ENCODE measurements at regions not wholly inside any gene's neighbourhood (a gene's known extent, or its start where the extent isn't known, plus 50 kb on each side); places are given as distances from the start of the nearest gene placed in this dataset.

DNA sequence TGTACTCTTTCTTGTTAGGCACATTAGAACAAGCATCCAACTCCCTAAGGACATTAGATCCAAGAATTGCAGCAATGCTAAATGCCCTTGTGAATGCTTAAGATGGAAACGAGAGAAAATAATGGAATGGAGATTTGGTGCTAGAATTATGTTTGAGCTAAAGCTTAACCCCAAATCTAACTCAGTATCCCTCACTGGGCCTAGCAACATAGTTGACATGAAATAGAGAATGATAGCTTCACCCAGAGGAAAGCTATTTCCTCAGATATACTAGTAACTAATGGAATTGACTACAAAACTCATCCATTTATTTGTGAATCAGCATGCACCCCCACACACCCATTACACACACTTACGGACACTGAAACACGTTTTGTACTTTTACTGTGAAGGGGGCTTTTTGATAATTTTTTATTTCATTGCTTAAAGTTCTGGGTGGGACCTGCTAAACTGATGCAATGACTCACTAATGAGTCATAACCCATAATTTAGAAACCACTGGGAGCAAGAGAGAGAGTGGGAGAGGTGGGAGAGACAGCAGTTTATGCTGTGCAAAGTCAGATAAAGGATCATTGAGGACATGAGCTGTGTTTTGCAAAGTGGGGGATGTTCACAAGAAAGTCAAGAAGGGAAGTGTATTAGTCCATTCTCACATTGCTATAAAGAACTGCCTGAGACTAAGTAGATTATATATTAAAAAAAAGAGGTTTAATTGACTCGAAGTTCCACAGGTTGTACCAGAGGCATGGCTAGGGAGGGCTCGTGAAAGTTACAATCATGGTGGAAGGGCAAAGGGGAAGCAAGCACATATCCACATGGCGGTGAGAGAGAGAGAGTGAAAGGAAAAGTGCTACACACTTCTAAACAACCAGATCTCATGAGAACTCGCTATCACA, 382.7 kb downstream of the SFMBT2 start:
- peak in 8 of 56 donors; percentile 3 to 23 (median 16) for DNase-seq

DNA sequence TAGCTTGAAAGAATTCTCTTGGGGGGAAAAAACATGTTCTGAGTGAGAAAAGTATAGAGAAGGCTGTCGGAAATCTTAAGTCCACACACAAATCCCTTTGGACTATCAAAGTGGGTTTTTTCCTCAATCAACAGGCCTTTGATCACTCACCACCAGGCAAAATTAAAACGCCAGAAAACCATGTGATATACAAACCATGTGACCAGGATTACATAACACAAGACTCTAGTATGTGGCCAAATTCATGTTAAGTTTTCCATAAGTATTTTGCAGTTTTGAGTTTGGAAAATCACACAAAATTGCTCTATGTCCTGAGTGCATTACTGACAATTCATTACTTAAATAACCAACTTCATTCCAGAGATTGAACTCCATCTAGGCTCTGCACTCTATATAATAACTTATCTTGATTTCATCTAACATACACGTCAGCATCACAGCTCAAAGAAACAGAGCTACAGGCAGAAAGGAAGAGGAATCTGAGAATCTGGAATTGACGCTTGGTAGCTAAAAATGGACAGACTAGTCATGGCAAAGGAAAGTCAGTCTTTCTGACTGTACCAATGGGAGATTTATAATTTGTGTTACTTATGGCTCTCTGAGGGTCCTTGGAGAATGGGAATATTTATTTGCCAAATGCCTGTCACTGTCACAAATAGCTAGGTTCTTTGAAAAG, 383.5 kb downstream of the SFMBT2 start:
- DNase-seq = no peak

DNA sequence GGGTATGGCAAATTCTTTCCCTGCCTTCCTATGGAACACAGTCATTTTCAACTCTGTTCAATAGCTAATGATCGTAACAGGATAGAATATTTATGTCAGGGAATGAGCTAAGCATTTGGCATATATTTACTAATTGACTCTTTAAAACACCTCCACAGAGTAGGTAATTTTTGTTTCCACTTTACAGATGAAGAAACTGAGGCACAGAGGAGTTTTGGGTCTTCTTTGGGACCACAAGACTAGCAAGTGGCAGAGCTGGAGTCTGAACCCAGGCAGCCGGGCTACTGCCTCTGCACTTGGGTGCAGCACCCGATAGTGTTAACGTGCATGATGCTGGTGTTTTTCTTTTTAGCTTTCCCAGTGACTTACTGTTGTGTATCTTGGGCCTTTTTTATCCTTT, 384.0 kb downstream of the SFMBT2 start:
- DNase-seq = no peak

DNA sequence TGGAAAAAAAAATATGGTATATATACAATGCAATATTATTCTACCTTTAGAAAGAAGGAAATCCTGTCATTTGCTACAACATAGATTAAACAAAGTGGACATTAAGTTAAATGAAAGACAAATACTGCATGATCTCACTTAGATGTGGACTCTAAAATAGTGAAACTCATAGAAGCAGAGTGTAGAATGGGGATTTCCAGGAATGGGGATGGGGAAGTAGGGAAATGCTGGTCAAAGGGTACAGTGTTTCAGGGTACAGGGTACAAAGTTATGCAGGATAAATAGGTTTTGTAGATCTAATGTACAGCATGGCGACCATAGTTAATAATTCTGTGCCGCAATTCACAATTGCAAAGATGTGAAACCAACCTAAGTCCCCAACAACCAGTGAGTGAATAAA, 385.5 kb downstream of the SFMBT2 start:
- DNase-seq = no peak

DNA sequence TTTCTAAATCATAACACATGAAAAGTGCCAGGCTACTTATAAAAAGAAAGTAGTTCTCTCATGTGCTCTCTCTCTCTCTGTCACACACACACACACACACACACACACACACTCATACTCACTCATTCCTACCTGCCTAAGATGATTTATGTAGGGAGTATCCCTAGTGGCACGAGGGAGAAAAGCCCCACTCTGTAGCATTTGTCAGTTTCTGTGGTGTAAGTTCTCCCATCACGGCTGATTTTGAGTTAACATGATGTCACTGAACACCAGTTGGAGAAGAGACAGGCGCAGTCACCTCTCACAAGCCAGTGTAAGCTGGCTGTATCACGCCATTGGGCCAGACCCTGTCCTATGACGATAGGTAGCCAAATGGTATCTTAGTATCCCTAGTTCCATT, 395.4 kb downstream of the SFMBT2 start:
- DNase-seq = no peak

DNA sequence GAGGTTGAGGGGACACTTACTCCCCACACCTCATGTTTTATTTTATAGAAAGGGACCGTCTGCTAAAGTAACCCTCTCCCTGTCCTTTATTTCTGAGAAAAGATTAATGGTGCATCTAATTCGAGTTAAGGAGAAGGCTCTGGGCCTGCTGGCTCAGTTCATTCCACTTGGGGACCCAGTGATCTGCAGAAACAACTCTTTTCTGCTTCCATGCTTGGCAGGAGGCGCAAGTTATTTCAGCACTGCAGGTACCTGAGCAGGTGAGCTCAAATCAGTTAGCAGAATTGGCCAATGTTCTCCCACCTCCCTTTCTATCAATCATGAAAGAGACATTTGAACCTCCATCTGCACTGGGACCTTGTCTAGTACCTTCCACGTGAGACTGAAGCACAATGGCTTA, 396.1 kb downstream of the SFMBT2 start:
- DNase-seq = no peak

GRCh38 chr10:7011994-7012393, 398.8 kb downstream of the SFMBT2 start:
- no peak for DNase-seq

DNA sequence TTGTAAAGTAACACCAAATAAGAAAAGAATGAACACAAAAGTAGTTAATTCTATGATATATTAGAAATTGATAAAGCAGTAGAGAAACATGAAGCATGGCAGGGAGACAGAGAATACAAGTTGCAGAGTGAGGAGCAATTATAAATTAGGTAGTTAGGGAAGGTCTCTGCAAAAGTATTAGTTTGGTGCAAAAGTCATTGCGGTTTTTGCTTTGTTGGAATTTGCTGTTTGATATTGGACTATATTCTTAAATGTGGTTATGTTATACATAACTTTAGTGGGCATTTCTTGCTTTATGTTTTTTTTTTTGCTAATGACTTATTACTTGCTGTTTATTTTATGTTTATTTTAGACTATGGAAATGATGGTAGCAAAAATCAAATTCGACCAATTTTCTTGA, 402.2 kb downstream of the SFMBT2 start:
- no peak for DNase-seq

GRCh38 chr10:7007600-7008190, 403.1 kb downstream of the SFMBT2 start:
- DNase-seq = no peak

DNA sequence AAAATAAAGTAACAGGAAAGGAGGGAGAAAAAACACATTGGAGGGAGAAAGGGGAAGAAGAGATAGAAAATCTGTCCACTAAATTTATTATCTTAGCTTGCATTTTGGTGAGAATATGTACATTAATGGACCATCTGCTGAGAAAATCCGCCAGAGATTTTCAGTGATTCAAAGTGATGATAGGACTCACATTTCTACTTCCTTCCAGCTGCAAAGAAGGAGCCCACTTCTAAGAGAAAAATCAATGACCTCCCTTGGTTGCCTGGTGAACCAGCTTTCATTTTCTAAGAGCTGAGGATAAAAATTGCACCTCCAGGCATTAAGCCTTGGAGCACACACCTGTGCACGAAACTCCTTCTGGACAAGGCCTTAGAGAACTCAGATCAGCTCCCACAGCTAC, 404.3 kb downstream of the SFMBT2 start:
- no peak for DNase-seq

GRCh38 chr10:7003831-7004395, 406.9 kb downstream of the SFMBT2 start:
- DNase-seq = no peak

DNA sequence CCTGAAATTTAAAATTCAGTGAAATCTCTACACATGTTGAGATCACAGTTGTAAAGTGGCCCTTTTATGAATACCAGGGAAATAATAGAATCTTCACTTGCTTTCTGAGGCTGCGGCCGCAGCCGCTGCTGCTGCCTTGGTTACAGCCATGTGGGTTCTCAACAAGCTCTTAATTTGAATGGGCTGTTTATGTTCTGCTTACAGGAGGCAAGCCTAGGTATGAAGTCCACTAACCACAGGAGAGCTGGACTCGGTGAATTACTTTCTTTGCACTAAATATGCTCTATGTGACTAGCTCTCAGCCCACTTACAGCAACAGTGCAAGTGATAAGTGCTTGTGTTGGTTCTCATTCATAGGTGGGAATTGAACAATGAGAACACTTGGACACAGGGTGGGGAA, 410.8 kb downstream of the SFMBT2 start:
- DNase-seq = peak in 5 of 56 donors; percentile 11 to 55 (median 27)

DNA sequence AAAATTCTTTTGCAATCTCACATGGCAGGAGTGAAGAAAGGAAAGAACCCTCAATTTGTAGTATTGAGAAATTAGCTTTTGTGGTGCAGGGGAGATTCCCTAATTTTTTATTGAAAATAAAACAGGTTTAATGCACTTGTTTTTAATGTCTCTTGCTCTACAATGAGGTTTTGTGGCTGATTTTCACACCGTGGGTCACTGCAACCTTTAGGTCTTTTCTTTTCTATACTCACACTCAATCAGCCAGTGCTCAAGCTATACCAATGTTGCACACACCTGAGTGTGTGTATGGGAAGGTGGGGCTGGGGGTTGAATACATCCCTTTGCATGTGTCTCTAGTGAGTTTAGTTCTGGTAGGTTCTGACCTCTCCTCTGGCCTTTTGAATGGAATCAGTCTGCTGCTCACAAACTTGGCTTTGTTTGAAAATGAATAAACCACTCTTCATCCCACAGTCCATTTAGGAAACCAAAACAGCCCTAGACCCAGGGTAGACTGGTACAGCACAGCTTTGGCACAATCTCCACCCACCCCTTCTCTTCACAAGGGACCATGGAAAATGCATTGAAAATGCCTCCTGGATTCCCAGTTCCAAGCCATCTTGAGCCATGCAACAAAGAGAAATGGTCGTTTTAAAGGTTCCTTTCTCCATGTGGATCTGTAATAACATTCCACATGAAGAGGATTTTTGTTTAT, 411.5 kb downstream of the SFMBT2 start:
- peak in 26 of 56 donors; percentile 7 to 75 (median 39) for DNase-seq

DNA sequence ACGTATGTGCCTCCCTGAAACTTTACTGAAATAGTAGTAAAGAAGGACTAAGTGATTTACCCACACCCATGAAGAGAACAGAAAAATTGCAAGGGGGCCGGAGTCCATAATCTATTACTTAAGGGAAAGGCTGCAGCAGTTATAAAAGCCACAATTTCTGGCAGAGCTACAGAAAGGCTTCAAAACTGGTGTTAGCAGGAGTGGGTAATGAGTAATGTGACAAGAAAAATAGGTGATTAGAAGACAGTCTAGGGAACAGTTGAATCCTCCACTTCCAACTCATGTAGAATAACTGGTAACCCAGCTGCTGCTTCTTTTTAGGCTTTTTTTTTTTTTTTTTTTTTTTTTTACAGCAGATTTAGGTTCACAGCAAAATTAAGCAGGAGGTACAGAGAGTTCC, 413.3 kb downstream of the SFMBT2 start:
- no peak for DNase-seq

DNA sequence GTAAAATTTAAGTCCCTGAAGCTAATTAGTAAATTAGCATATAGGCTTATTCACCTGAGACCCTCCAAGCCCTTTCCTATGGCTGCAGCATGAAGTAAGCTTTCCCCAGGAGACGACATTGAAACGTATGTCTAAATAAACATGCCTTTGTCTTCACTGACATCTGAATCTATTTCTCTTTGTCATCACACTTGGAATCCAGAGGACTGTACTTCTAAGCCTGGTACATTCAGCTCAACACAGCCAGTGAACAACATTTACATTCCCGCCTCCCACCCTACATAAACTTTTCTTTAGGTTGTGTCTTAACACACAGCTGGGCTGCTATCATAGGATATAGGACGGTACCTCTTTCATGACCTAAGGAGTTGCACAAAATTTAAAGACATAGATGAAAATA, 414.4 kb downstream of the SFMBT2 start:
- DNase-seq = peak in 1 of 56 donors; percentile 12

DNA sequence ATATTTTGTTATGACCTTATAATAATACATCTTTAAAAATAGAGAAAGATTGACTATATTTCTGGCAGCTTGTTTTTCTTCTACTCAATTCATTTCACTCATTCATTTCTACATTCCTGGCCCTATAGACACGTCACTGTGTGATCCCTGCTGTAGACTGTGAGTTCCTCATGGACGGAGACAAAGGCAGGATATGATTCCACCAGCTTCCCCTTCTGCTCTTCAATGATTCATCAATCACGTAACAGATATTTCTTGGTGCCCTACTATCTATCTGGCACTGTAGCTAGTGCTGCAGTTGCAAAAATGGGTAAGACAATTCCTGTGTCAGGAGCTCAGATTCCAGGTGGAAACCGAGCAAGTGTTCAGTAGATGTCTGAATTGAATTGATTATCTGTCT, 415.0 kb downstream of the SFMBT2 start:
- peak in 1 of 56 donors; percentile 12 for DNase-seq

- no peak for DNase-seq
Measured at GRCh38 chr10:6995341-6995740, 415.3 kb upstream of the PRKCQ start.

- DNase-seq = no peak
Measured at GRCh38 chr10:6990891-6991290, 410.8 kb upstream of the PRKCQ start.

GRCh38 chr10:6988654-6989053, 408.6 kb upstream of the PRKCQ start:
- DNase-seq = no peak

DNA sequence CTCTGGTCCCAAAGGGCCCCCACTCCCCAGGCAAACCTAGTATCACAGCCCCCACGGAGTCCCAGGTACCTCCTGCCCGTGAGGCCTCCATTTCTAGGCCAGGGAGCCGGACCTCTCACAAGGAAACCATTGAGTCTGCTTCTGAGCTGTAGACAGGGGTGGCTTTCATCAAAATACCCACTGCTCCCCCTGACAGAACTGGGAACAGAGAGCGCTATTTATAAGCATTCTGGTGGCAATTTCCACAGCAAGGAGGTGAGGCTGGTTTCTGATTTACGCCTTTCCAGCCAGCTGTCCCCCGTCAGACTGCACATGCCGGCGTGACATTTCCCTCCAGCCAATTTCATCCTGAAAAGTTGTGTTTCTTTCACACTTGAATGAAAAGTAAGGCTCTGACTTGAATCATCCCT, 407.5 kb upstream of the PRKCQ start:
- peak; percentile 12 to 94 (median 78) for DNase-seq

DNA sequence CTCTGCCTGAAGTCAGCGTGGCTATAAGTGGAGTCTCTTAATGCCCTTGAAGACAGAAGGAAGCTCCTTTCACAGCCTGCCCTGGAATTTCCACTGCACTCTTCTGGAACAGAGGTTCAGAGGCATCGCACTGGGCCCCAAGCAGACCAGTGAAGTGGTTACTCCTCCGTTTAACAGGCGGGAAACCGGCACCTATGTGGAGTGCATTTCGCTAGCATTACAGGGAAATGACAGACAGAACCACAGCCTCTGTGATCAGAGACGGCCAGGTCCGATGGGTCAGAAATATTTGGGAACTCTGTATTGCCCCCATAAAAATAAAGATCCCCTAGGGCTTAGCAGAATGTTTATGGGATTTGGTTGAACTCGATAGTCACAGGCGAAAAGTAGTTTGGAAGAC, 406.9 kb upstream of the PRKCQ start:
- peak in 2 of 56 donors; percentile 13 to 36 for DNase-seq

Measured in nucleus accumbens (tissue), 56 donors.